ENCODE measurements at regions not wholly inside any gene's neighbourhood (a gene's known extent, or its start where the extent isn't known, plus 50 kb on each side); places are given as distances from the start of the nearest gene placed in this dataset.

DNA sequence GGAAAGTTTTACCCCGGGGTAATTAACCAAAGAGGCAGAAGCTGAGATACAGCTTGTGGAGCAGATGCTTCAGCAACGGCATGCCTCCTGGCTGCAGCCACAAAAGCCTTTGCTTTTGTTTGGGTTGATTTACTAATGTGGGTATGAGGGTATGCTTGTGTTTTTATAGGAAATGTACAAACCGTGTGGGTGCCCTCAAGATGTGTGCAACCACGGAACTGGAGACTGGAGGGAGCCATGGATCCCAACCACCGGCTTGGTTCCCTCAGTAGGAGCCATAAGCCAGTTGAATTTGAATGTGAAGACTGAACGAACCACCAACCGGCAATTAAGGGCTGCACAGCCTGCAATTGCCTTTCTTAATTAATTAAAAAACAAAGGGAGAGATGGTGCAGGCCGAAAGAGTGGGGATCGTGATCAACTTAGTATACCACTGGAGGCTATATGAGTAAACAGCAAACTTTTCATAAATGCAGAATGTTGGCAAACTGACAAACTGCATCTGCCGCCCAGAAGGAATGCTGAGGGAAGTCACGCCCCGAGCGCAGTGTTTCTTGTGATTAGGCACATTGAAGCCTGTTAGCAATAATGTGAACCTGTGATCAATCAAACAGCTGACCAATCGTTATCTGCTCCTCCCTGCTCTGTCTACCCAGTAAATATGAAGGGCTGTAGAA lies 104.1 kb downstream of the DISP1 start:
- no peak for TF ChIP-seq TCF7L2 (IDR thresholded peaks at IDR 0.05; ENCODE audit: borderline replicate concordance, low read depth, low read length)
- TF ChIP-seq SP2 (tag by site-specific recombination; IDR thresholded peaks at IDR 0.05), result no peak
